ENCODE measurements at regions not wholly inside any gene's neighbourhood (a gene's known extent, or its start where the extent isn't known, plus 50 kb on each side); places are given as distances from the start of the nearest gene placed in this dataset.

- DNase-seq (ENCODE audit: low read depth, low spot score): no peak
- Histone ChIP-seq H3K9ac (ENCODE audit: control insufficient read depth, insufficient read depth, low read length) (no peak overlapping the region), H3K4me3 (no peak overlapping the region), H3K27me3 (replicated peaks in 1 of 2; ENCODE audit: control insufficient read depth in 2 of 2, insufficient read depth in 2 of 2, low read length in 1 of 2) (no peaks in the 10 kb centered on the region; a peak in 1 of 4 replicates), H3K27ac (ENCODE audit: control insufficient read depth, insufficient read depth) (no peak overlapping the region), H4K20me1 (ENCODE audit: control insufficient read depth, insufficient read depth) (no peaks in the 10 kb centered on the region), H3K79me2 (ENCODE audit: control insufficient read depth, insufficient read depth, low read length) (no peaks in the 10 kb centered on the region), H3K4me1 (ENCODE audit: control insufficient read depth, insufficient read depth, low read length) (no peaks in the 10 kb centered on the region), H3K9me3 (replicated peaks; ENCODE audit: control insufficient read depth, insufficient read depth, low read length) (no peaks in the 10 kb centered on the region; the same call in 2 of the 3 replicates), H2AFZ (ENCODE audit: control insufficient read depth, low read depth, low read length) (no peak overlapping the region), H3K36me3 (ENCODE audit: control insufficient read depth in 2 of 2, insufficient read depth in 2 of 2, low read length in 1 of 2) (no peaks in the 10 kb centered on the region), H3K4me2 (ENCODE audit: control insufficient read depth, insufficient read depth) (no peak overlapping the region)
- SMC1A ChIA-PET (ENCODE audit: uncharacterized antibody, unreplicated experiment): no interaction called here
- WGBS (ENCODE audit: insufficient coverage, insufficient replicate concordance, low lambda C conversion rate, missing lambda C conversion rate): 0% methylated on average over 2 of the region's 2 CpGs
- in situ Hi-C loops (cut with MboI) (no loop called here), intact Hi-C loops (cut with micrococcal nuclease; ENCODE audit: unreplicated experiment) (no loop called here)
- no peak for FAIRE-seq
- RAD21 ChIA-PET (ENCODE audit: unreplicated experiment): no interaction called here
- ATAC-seq: no peak
- CTCF ChIA-PET: no interaction called here
- POLR2A ChIA-PET: no interaction called here
- no TSS peak for BruUV-seq (replicated peaks)
- TF ChIP-seq, protein P1, sequence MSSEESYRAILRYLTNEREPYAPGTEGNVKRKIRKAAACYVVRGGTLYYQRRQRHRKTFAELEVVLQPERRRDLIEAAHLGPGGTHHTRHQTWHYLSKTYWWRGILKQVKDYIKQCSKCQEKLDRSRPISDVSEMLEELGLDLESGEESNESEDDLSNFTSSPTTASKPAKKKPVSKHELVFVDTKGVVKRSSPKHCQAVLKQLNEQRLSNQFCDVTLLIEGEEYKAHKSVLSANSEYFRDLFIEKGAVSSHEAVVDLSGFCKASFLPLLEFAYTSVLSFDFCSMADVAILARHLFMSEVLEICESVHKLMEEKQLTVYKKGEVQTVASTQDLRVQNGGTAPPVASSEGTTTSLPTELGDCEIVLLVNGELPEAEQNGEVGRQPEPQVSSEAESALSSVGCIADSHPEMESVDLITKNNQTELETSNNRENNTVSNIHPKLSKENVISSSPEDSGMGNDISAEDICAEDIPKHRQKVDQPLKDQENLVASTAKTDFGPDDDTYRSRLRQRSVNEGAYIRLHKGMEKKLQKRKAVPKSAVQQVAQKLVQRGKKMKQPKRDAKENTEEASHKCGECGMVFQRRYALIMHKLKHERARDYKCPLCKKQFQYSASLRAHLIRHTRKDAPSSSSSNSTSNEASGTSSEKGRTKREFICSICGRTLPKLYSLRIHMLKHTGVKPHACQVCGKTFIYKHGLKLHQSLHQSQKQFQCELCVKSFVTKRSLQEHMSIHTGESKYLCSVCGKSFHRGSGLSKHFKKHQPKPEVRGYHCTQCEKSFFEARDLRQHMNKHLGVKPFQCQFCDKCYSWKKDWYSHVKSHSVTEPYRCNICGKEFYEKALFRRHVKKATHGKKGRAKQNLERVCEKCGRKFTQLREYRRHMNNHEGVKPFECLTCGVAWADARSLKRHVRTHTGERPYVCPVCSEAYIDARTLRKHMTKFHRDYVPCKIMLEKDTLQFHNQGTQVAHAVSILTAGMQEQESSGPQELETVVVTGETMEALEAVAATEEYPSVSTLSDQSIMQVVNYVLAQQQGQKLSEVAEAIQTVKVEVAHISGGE (CRISPR knock-in tag; IDR thresholded peaks at IDR 0.05): no peak
- no peak for TF ChIP-seq NFXL1 (IDR thresholded peaks at IDR 0.05; ENCODE audit: borderline replicate concordance)
- TF ChIP-seq ZNF207 (IDR thresholded peaks at IDR 0.05; ENCODE audit: borderline replicate concordance): no peak
- TF ChIP-seq, protein P2, sequence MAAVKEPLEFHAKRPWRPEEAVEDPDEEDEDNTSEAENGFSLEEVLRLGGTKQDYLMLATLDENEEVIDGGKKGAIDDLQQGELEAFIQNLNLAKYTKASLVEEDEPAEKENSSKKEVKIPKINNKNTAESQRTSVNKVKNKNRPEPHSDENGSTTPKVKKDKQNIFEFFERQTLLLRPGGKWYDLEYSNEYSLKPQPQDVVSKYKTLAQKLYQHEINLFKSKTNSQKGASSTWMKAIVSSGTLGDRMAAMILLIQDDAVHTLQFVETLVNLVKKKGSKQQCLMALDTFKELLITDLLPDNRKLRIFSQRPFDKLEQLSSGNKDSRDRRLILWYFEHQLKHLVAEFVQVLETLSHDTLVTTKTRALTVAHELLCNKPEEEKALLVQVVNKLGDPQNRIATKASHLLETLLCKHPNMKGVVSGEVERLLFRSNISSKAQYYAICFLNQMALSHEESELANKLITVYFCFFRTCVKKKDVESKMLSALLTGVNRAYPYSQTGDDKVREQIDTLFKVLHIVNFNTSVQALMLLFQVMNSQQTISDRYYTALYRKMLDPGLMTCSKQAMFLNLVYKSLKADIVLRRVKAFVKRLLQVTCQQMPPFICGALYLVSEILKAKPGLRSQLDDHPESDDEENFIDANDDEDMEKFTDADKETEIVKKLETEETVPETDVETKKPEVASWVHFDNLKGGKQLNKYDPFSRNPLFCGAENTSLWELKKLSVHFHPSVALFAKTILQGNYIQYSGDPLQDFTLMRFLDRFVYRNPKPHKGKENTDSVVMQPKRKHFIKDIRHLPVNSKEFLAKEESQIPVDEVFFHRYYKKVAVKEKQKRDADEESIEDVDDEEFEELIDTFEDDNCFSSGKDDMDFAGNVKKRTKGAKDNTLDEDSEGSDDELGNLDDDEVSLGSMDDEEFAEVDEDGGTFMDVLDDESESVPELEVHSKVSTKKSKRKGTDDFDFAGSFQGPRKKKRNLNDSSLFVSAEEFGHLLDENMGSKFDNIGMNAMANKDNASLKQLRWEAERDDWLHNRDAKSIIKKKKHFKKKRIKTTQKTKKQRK (IDR thresholded peaks at IDR 0.05; ENCODE audit: low read depth, low read length): no peak
- no peak for TF ChIP-seq YY1 (IDR thresholded peaks at IDR 0.05; ENCODE audit: low read depth, low read length)
- no peak for TF ChIP-seq SMC3 (IDR thresholded peaks at IDR 0.05; ENCODE audit: borderline replicate concordance, low read length)
- no peak for TF ChIP-seq POLR2A (IDR thresholded peaks at IDR 0.05; ENCODE audit: low read depth, low read length)
- no peak for TF ChIP-seq PAX8 (IDR thresholded peaks at IDR 0.05)
- TF ChIP-seq, protein P3, sequence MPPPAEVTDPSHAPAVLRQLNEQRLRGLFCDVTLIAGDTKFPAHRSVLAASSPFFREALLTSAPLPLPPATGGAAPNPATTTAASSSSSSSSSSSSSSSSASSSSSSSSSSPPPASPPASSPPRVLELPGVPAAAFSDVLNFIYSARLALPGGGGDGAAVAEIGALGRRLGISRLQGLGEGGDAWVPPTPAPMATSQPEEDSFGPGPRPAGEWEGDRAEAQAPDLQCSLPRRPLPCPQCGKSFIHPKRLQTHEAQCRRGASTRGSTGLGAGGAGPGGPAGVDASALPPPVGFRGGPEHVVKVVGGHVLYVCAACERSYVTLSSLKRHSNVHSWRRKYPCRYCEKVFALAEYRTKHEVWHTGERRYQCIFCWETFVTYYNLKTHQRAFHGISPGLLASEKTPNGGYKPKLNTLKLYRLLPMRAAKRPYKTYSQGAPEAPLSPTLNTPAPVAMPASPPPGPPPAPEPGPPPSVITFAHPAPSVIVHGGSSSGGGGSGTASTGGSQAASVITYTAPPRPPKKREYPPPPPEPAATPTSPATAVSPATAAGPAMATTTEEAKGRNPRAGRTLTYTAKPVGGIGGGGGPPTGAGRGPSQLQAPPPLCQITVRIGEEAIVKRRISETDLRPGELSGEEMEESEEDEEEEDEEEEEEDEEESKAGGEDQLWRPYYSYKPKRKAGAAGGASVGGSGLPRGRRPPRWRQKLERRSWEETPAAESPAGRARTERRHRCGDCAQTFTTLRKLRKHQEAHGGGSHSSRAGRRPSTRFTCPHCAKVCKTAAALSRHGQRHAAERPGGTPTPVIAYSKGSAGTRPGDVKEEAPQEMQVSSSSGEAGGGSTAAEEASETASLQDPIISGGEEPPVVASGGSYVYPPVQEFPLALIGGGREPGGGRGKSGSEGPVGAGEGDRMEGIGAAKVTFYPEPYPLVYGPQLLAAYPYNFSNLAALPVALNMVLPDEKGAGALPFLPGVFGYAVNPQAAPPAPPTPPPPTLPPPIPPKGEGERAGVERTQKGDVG (CRISPR knock-in tag; IDR thresholded peaks at IDR 0.05): no peak
- no peak for TF ChIP-seq REST (IDR thresholded peaks at IDR 0.05; ENCODE audit: low read depth, low read length)
- TF ChIP-seq BACH1 (IDR thresholded peaks at IDR 0.05; ENCODE audit: borderline replicate concordance): no peak
- no peak for TF ChIP-seq POLR2AphosphoS2 (IDR thresholded peaks at IDR 0.05; ENCODE audit: low read depth, low read length)
These were observed 99.7 kb upstream of the DAZL start for GRCh38 chr3:16704941-16705340.
